ENCODE measurements at regions not wholly inside any gene's neighbourhood (a gene's known extent, or its start where the extent isn't known, plus 50 kb on each side); places are given as distances from the start of the nearest gene placed in this dataset.

GRCh38 chr4:25538430-25538829 is 117.2 kb upstream of the SLC34A2 start:
- Histone ChIP-seq H3K4me3 (ENCODE audit: insufficient read depth, low read depth, low read length) (no peak overlapping the region), H3K27me3 (ENCODE audit: control insufficient read depth, insufficient read depth, low read length) (no peaks in the 10 kb centered on the region), H3K36me3 (replicated peaks; ENCODE audit: control insufficient read depth, insufficient read depth, low read length) (no peaks in the 10 kb centered on the region)
- DNase-seq = no peak

- no peak for DNase-seq
- Histone ChIP-seq H3K36me3 (replicated peaks; ENCODE audit: control insufficient read depth, insufficient read depth, low read length) (no peaks in the 10 kb centered on the region), H3K4me3 (ENCODE audit: insufficient read depth, low read depth, low read length) (no peak overlapping the region), H3K27me3 (ENCODE audit: control insufficient read depth, insufficient read depth, low read length) (no peaks in the 10 kb centered on the region)
Measured at GRCh38 chr4:25539241-25539640, 116.4 kb upstream of the SLC34A2 start.

GRCh38 chr4:25540734-25541133 is 114.9 kb upstream of the SLC34A2 start:
- Histone ChIP-seq H3K27me3 (ENCODE audit: control insufficient read depth, insufficient read depth, low read length) (no peaks in the 10 kb centered on the region), H3K4me3 (ENCODE audit: insufficient read depth, low read depth, low read length) (no peak overlapping the region), H3K36me3 (replicated peaks; ENCODE audit: control insufficient read depth, insufficient read depth, low read length) (no peaks in the 10 kb centered on the region)
- DNase-seq = no peak

GRCh38 chr4:25547343-25547742 is 108.3 kb upstream of the SLC34A2 start:
- Histone ChIP-seq H3K27me3 (ENCODE audit: control insufficient read depth, insufficient read depth, low read length) (no peaks in the 10 kb centered on the region), H3K4me3 (ENCODE audit: insufficient read depth, low read depth, low read length) (no peak overlapping the region), H3K36me3 (replicated peaks; ENCODE audit: control insufficient read depth, insufficient read depth, low read length) (no peaks in the 10 kb centered on the region)
- no peak for DNase-seq

GRCh38 chr4:25549413-25549812 is 106.2 kb upstream of the SLC34A2 start:
- Histone ChIP-seq H3K27me3 (ENCODE audit: control insufficient read depth, insufficient read depth, low read length) (no peaks in the 10 kb centered on the region), H3K36me3 (replicated peaks; ENCODE audit: control insufficient read depth, insufficient read depth, low read length) (no peaks in the 10 kb centered on the region)

GRCh38 chr4:25550376-25551030 is 105.1 kb upstream of the SLC34A2 start:
- no peaks in the 10 kb centered on the region for H3K36me3 ChIP-seq (replicated peaks; ENCODE audit: control insufficient read depth, insufficient read depth, low read length)
- no peak for DNase-seq
- H3K4me3 ChIP-seq (ENCODE audit: insufficient read depth, low read depth, low read length) = no peak overlapping the region
- H3K27me3 ChIP-seq (ENCODE audit: control insufficient read depth, insufficient read depth, low read length) = no peaks in the 10 kb centered on the region

More at GRCh38 chr4:25549413-25549812, 106.2 kb upstream of the SLC34A2 start:
- no peak overlapping the region for H3K4me3 ChIP-seq (ENCODE audit: insufficient read depth, low read depth, low read length)
- no peak for DNase-seq

- H3K36me3 ChIP-seq (replicated peaks; ENCODE audit: control insufficient read depth, insufficient read depth, low read length) = no peaks in the 10 kb centered on the region
- no peak for DNase-seq
Measured at GRCh38 chr4:25551605-25552004, 104.0 kb upstream of the SLC34A2 start.

GRCh38 chr4:25552580-25553271 is 102.9 kb upstream of the SLC34A2 start:
- no peak for DNase-seq
- Histone ChIP-seq H3K27me3 (ENCODE audit: control insufficient read depth, insufficient read depth, low read length) (no peaks in the 10 kb centered on the region), H3K36me3 (replicated peaks; ENCODE audit: control insufficient read depth, insufficient read depth, low read length) (no peaks in the 10 kb centered on the region), H3K4me3 (ENCODE audit: insufficient read depth, low read depth, low read length) (no peak overlapping the region)

More at GRCh38 chr4:25551605-25552004, 104.0 kb upstream of the SLC34A2 start:
- Histone ChIP-seq H3K4me3 (ENCODE audit: insufficient read depth, low read depth, low read length) (no peak overlapping the region), H3K27me3 (ENCODE audit: control insufficient read depth, insufficient read depth, low read length) (no peaks in the 10 kb centered on the region)

- no peaks in the 10 kb centered on the region for H3K27me3 ChIP-seq (ENCODE audit: control insufficient read depth, insufficient read depth, low read length)
- H3K4me3 ChIP-seq (ENCODE audit: insufficient read depth, low read depth, low read length) = no peak overlapping the region
- DNase-seq = no peak
- H3K36me3 ChIP-seq (replicated peaks; ENCODE audit: control insufficient read depth, insufficient read depth, low read length) = no peaks in the 10 kb centered on the region
Measured at GRCh38 chr4:25559508-25559907, 96.1 kb upstream of the SLC34A2 start.

GRCh38 chr4:25560605-25561004 is 95.0 kb upstream of the SLC34A2 start:
- no peaks in the 10 kb centered on the region for H3K27me3 ChIP-seq (ENCODE audit: control insufficient read depth, insufficient read depth, low read length)
- H3K36me3 ChIP-seq (replicated peaks; ENCODE audit: control insufficient read depth, insufficient read depth, low read length) = no peaks in the 10 kb centered on the region
- no peak for DNase-seq
- H3K4me3 ChIP-seq (ENCODE audit: insufficient read depth, low read depth, low read length) = no peak overlapping the region

GRCh38 chr4:25563071-25563564 is 92.5 kb upstream of the SLC34A2 start:
- Histone ChIP-seq H3K27me3 (ENCODE audit: control insufficient read depth, insufficient read depth, low read length) (no peaks in the 10 kb centered on the region), H3K4me3 (ENCODE audit: insufficient read depth, low read depth, low read length) (no peak overlapping the region), H3K36me3 (replicated peaks; ENCODE audit: control insufficient read depth, insufficient read depth, low read length) (no peaks in the 10 kb centered on the region)
- DNase-seq = no peak

GRCh38 chr4:25564836-25565235 is 90.8 kb upstream of the SLC34A2 start:
- no peak overlapping the region for H3K4me3 ChIP-seq (ENCODE audit: insufficient read depth, low read depth, low read length)
- no peaks in the 10 kb centered on the region for H3K27me3 ChIP-seq (ENCODE audit: control insufficient read depth, insufficient read depth, low read length)
- DNase-seq = no peak
- no peaks in the 10 kb centered on the region for H3K36me3 ChIP-seq (replicated peaks; ENCODE audit: control insufficient read depth, insufficient read depth, low read length)

GRCh38 chr4:25567253-25567652 is 88.4 kb upstream of the SLC34A2 start:
- Histone ChIP-seq H3K27me3 (ENCODE audit: control insufficient read depth, insufficient read depth, low read length) (no peaks in the 10 kb centered on the region), H3K4me3 (ENCODE audit: insufficient read depth, low read depth, low read length) (no peak overlapping the region), H3K36me3 (replicated peaks; ENCODE audit: control insufficient read depth, insufficient read depth, low read length) (no peaks in the 10 kb centered on the region)
- DNase-seq = peak; percentile 34

- DNase-seq = no peak
- no peaks in the 10 kb centered on the region for H3K27me3 ChIP-seq (ENCODE audit: control insufficient read depth, insufficient read depth, low read length)
- no peaks in the 10 kb centered on the region for H3K36me3 ChIP-seq (replicated peaks; ENCODE audit: control insufficient read depth, insufficient read depth, low read length)
- H3K4me3 ChIP-seq (ENCODE audit: insufficient read depth, low read depth, low read length) = no peak overlapping the region
Measured at GRCh38 chr4:25569716-25570115, 85.9 kb upstream of the SLC34A2 start.

GRCh38 chr4:25575611-25576010 is 80.0 kb upstream of the SLC34A2 start:
- H3K27me3 ChIP-seq (ENCODE audit: control insufficient read depth, insufficient read depth, low read length) = no peaks in the 10 kb centered on the region
- no peaks in the 10 kb centered on the region for H3K36me3 ChIP-seq (replicated peaks; ENCODE audit: control insufficient read depth, insufficient read depth, low read length)
- DNase-seq = no peak
- H3K4me3 ChIP-seq (ENCODE audit: insufficient read depth, low read depth, low read length) = no peak overlapping the region

All from H7 (cell line).